T47D (cell line): ENCODE measurements at regions not wholly inside any gene's neighbourhood (a gene's known extent, or its start where the extent isn't known, plus 50 kb on each side); places are given as distances from the start of the nearest gene placed in this dataset.
A peak's percentile ranks its signal among the peaks of the same experiment; 100 is the strongest.

Experiments used
- DNase-seq, 2 experiments: peaks; one replicate each; pipeline versions ENCODE4 v3.0.0 to v3.0.0-alpha.2; 2011 to 2012; ENCODE audit warnings: low read depth in 1 of 2, low spot score in 1 of 2
- JUND ChIP-seq: IDR thresholded peaks from 2 replicates; pipeline ENCODE4 v1.6.1; 2012; ENCODE audit warnings: low read depth
- in situ Hi-C: cut with HindIII; loops from 2 replicates; pipeline ENCODE4 v1.10.0; 2016; ENCODE audit warnings: low sequenced_read_pairs, low pct_unique_long_range_greater_than_20kb

- TF ChIP-seq JUND, result no peak
- in situ Hi-C loops, result no loop called here
- no peak for DNase-seq
Observed at GRCh38 chr11:112553205-112553731, 292.6 kb upstream of the PLET1 start.

- in situ Hi-C loops, result no loop called here
- no peak for DNase-seq
- TF ChIP-seq JUND, result no peak
Observed at GRCh38 chr11:112554586-112554985, 293.9 kb upstream of the PLET1 start.

GRCh38 chr11:112555491-112556364, 295.1 kb upstream of the PLET1 start:
- DNase-seq, result peak in 1 of 2 experiments; percentile 11
- no peak for TF ChIP-seq JUND
- in situ Hi-C loops, result no loop called here

GRCh38 chr11:112558691-112559090, 298.0 kb upstream of the PLET1 start:
- no peak for DNase-seq
- in situ Hi-C loops, result no loop called here
- TF ChIP-seq JUND, result no peak

GRCh38 chr11:112563808-112564207, 303.1 kb upstream of the PLET1 start:
- TF ChIP-seq JUND, result no peak
- DNase-seq, result no peak
- in situ Hi-C loops, result no loop called here

GRCh38 chr11:112564228-112564955, 303.7 kb upstream of the PLET1 start:
- no peak for TF ChIP-seq JUND
- no peak for DNase-seq
- in situ Hi-C loops, result no loop called here

GRCh38 chr11:112565551-112565950, 304.9 kb upstream of the PLET1 start:
- no peak for TF ChIP-seq JUND
- no peak for DNase-seq
- in situ Hi-C loops, result no loop called here

- no peak for DNase-seq
- in situ Hi-C loops, result no loop called here
- TF ChIP-seq JUND, result no peak
Observed at GRCh38 chr11:112566124-112566523, 305.5 kb upstream of the PLET1 start.

GRCh38 chr11:112570333-112570732, 309.7 kb upstream of the PLET1 start:
- no peak for TF ChIP-seq JUND
- DNase-seq, result no peak
- in situ Hi-C loops, result no loop called here

GRCh38 chr11:112579282-112579681, 318.6 kb upstream of the PLET1 start:
- TF ChIP-seq JUND, result no peak
- in situ Hi-C loops, result no loop called here
- no peak for DNase-seq

- TF ChIP-seq JUND, result no peak
- no peak for DNase-seq
- in situ Hi-C loops, result no loop called here
Observed at GRCh38 chr11:112580864-112581263, 320.2 kb upstream of the PLET1 start.

GRCh38 chr11:112581747-112582146, 321.1 kb upstream of the PLET1 start:
- TF ChIP-seq JUND, result no peak
- DNase-seq, result no peak
- in situ Hi-C loops, result no loop called here

GRCh38 chr11:112582366-112582765, 321.7 kb upstream of the PLET1 start:
- no peak for DNase-seq
- TF ChIP-seq JUND, result no peak
- in situ Hi-C loops, result no loop called here
